IPS DF 4.7 (cell line): ENCODE measurements at regions not wholly inside any gene's neighbourhood (a gene's known extent, or its start where the extent isn't known, plus 50 kb on each side); places are given as distances from the start of the nearest gene placed in this dataset.

Experiments used
- DNase-seq: peaks from one replicate; pipeline ENCODE4 v3.0.0-alpha.2; 2013; ENCODE audit warnings: low spot score; ENCODE audit errors: extremely low read depth

DNA sequence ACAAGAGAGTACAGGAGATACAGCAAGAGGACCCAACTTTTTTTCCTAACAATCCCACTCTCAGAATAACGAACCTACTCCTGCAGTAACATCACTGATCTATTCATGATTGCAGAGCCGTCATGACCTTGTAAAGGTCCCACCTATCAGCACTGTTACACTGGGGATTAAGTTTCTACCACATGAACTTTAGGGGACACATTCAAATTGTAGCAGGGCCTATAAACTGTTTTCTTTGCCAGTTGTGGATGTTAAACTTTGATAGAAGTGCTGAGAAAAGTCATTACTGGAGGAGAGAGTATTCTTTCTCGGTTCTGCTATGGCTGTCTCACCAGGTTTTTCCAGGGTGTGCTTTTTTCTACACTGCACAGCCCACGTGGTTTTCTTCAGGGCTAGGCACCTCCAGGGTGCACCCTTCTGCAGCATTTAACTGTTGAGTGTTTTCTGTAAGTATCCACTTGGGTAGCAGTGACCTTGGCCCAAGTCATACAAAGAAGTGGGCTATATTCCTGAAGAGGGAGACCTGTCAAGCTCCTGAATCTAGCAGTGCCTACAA is 131.6 kb upstream of the AHR start:
- no peak for DNase-seq

DNA sequence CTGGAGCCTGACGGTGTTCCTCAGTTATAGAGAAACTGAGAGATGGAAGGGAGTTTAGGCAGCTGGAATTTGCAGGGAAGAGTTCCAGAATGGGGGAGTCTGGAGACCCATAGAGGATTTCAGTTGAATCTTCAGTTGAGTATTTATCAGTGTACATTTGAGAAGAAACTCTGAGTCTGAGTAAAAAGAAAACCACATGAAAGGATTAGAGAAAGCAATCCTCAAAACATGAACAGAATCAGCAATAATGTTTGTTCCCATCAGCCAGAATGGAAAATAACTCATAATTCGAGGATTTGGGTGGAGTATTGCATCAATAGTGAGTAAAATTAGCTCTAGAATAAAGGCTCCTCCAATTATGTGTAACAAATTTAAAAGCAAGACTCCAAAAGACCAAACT is 130.0 kb upstream of the AHR start:
- DNase-seq = no peak

DNA sequence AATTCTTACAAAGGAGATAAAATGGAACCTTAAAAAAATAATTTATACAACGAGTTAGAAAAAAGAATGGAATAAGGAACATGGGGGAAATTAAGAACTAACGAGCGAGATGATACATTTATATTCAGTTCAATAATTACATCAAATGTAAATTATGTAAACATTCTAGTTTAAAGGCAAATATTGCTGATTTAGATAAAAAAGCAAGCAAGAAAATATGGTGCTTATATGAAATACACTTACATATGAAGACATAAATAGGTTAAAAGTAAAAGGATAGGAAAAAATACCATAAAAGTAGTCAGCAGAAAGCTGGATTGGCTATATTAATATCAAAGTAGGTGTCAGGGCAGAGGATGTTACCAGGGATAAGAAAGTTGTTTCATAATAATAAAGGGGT is 127.0 kb upstream of the AHR start:
- no peak for DNase-seq

DNA sequence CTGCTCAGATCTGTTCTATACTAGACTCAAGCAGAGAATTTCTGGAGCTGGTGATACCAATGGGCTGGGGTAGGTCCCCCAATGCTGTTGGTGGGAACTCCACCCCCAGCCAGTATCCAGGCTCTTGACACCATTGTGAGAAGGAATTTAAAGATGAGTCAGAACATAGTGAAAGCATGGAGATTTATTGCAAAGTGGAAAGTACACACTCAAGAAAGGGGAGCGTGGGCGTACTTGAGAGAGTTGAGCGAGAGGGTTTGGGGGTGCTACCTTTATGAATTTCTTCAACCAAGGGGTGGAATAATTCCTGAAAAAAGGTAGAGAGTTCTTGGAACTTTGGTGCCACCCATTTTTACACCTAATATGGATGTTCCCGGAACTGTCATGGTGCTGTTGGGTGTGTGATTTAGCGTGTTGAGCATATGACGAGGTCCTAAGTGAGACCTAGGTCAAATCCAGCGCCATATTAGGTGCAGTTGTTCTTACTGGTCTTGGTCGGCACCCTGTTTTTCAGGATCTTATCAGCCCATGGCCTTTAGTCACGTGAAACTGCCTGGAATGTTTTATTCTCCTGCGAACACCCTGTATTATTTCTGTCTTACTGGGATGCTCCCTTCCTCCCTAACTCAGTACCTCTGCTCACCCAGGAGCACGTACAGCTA is 122.0 kb upstream of the AHR start:
- no peak for DNase-seq

DNA sequence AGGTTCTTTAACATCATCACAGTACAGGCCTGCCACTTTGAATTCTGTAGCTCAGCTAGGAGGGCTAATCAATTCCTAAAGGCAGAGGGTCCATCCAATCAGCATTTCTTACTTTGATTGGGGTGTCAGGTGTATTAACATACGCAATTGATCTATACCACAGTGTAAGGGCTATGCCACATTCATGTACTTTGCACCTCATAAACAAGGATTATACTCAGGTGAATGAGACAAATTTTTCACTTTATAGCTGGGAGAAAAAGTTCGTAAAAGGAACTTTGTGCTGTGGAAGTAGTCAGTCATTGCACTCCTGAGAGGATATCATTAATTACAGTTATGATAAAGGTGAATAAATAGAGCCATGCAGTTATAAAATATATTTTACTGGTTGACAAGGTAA is 119.9 kb upstream of the AHR start:
- DNase-seq = no peak

DNA sequence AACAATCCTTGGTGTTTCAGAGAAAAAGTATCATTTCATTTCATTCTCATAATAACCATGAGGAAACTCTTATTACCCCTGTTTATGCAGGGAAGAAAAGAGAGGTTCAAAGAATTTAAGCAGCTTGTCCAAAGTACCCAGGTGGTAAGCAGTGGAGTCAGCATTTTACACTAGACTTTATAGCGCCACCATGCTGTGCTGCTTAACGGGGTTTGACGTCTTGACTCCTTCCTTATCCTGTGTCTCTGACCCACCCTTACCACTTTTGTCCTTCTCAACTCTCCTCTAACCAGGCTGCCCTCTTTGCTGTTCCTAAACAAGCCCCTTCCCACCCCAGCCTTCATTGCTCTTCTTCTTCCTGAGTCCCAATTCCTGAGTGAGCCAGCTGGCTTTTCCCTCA is 117.0 kb upstream of the AHR start:
- no peak for DNase-seq

DNA sequence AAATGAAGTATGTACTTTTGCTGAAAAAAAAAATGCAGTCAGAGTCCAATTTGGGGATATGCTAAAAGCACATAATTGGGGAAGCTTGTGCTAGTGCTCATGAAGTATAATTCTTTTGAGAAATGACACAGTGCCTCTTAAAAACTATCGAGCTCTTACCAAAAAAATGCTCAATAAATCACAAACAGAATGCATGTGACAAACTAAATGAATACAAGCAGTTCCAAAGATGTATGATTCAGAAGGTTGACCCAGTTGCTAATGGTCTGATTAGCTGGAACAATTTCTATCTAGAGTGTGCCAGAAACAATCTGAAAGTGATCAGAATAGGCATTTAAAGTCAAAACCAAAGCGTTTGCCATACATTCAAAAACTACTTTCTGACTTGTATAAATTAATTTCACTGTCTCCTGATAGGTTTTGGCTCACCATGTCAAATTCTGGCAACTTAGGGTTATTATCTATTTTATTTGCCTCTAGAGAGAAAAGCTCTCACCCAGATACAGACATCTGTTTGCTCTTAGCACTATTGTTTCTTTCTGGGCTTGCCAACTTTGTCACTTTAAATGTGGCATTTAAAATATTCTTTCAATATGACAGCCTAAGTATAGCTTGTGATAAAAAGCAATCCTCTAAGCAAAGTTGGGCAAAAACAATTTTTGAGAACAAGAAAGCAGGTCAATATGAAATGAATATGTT is 114.7 kb upstream of the AHR start:
- DNase-seq = no peak

DNA sequence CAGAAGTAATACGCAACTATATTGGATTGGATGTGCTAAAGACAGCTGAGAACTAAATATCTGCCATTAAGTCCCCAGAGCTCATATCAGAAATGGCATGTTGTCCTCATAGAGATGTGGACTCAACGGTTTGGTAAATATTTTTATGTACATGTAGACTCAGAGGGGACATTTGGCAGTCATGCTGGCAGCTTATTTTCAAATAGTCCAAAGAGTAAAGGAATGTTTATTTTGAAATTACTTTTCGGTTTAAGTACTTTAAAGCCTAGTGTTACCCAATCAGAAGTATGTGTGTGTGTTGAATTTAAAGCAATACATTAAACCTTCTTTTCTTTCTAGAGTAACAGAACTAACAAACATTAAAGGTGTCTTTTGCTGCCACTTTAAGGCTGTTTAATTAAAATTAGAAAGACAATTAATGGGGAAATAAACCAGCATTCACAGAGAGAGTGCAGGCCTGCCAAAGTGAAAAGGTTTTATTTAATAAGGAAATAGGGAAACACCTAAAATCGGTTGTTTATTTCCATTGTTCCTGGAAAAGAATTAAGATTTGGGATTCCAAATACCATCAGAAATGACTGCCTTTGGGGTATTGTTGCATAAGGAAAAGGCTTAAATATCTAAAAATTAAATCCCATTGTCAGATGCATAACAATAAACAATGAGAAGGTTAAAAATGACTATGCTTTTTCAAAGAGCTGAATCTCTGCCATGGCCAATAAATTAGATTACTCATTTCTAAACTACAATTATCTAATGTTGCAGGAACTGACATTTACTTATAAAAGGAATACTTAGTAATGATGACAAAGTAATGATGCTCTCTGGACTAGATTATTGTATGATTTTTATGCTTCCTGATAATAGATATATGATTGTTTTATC is 113.4 kb upstream of the AHR start:
- no peak for DNase-seq

DNA sequence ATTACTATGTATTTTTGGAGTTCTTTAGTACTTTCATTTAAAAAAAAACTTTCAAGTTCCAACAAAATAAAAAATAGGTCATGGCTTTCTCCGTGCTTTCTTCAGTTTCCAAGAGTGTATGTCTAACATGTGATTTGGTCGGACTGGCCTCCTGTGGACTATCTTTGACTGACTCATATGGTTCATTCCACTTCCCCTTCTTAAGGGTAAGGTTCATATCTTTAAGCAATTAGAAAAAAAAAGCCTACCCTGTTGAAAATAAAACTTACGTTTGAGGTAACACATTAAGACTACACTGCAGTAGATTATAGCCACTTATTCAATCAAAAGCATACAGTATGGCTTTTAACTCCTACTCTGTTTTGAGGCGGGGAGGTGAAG is 112.8 kb upstream of the AHR start:
- no peak for DNase-seq

DNA sequence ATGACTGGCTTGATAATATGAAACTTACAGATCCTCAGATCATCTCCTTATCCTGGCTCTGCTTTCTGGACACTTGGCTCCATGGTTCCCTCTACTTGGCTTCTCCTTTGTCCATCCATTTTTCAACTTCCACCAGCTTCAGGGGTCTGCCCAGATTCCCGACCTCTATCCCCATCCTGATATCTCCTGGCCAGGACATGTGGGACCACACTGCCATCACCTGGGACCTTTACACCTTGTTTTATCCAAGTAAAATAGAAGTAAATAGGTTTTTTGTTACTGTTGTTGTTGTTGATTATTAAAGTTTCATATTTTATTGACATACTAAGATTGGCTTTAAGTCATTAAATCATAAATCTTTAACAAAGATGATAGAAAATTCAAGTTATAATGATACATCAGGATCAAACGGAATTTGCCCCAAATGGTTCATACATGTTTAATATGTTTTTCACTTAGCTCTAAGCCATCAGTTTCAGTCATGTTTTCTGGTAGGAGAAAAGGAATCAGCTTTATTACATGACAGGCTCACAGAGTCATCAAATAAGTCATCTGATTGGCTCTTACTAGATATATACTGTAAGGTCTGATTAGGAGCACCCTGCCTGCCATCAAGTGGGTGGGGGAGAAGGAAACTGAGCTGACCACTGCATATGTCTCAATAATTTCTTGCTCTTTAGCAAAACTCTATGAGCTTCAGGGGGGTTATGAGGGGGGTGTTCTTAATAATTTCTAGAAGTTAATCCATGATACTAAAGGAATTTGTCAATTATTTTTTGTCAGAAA is 111.5 kb upstream of the AHR start:
- DNase-seq = no peak

DNA sequence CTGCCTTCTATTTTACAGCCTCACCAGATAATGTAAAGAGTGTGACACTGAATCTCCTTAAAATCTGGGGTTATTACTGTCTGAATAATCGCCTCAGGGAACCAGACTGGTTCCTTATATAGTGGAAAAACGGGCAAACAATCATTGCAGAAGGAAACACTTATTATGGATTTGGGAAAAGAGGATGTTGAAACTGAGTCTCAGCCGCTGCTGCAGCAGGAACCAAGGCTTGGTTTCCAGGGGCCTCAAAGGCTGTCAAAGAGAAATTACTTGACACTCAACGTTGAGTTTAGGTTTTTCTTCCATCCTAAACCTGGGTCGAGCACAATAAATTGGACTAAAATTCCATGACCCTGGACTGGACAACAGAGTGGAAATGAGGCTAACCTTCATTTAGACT is 103.8 kb upstream of the AHR start:
- no peak for DNase-seq

DNA sequence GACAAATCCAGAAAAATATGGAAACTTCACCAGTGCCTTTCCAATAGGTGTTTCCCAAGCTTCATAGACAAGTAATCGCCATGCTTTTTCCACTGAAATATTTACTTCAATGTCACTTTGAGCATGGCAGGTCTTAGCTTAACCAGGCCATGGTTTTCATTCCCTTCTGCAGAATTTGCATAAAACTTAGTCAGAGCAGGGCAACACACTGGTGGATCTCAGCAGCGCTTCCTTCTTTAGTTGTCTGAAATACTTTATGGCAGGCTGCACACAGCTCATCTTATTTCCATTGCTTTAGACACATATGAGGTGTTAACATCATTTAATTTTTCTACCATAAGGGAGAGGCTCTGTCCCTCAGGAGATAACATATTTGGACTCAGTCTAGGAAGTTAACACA is 102.9 kb upstream of the AHR start:
- DNase-seq = no peak

DNA sequence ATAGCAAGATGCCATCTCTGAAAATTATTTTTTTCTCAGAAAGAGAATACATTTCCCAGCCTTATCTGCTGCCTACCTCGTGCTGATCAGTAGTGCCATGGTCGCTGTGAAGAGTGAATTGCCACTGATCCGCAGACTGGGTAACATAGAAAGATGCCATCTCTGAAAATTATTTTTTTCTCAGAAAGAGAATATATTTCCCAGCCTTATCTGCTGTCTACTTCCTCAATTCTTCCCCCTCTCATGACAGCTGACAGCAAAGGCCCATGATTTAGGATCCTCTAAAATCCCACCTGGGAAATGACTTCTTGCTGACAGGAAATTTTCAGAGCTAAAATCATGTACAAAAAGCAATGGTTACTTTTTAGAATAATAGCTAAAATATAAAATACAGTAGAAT is 92.5 kb upstream of the AHR start:
- no peak for DNase-seq

DNA sequence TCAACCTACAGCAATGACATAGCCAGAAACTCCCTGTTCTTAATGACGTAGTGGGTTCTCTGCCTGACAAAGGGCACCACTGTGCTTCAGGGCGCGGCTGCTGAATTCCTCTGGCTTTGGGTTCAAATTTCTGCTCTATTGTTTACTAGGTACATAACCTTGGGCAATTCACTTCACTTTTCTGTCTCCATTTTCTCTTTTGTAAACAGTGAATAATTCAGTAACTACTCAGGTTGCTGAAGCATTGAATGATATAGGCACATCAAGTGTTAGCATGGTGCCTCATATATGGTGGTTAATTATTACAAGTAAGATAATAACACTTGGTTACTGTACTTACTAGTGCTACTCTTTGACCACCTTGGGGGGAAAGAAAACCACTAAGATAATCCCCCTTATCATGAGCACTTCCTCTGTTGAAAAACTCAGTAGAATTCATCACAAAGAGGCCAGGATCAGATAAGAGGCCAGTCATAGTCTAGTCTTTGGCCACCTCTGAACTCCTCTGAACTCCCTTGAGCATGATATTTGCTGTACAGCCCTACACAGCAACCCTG is 92.0 kb upstream of the AHR start:
- DNase-seq = no peak

DNA sequence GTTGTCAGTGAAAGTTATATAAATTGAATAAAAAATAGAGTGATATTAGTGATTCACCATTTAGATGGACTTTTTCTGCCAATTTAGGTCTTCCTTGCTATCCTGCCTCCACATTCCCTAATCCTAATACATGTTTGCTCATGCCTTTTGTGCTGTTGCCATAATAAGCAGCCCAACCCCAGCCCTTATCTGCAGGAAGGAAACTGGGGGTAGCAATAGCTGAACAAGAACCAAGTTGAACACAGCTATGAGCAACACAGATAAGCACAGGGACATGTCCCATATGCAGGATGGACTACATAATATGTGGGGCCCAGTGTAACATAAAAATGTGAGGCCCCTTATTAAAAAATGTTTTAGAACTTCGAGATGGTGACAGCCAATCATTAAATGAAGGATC is 91.2 kb upstream of the AHR start:
- no peak for DNase-seq

DNA sequence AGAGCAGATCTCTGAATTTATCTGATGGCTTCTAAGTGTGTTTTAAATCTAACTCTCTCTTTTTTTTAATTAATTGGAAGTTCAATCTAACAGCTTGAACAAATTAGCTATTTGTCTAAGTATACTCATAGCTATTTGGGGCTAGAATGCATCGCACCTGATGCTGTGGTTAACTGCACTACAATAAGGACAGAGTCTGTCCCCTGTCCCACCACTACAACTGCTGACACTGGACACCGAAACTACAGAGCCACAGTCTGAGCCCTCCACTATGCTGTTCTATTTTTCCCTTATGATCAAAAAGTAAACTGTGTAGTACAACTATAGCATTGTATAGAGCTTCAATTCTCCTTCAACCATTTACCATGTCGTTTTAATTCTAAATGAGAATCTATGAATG is 89.4 kb upstream of the AHR start:
- no peak for DNase-seq

DNA sequence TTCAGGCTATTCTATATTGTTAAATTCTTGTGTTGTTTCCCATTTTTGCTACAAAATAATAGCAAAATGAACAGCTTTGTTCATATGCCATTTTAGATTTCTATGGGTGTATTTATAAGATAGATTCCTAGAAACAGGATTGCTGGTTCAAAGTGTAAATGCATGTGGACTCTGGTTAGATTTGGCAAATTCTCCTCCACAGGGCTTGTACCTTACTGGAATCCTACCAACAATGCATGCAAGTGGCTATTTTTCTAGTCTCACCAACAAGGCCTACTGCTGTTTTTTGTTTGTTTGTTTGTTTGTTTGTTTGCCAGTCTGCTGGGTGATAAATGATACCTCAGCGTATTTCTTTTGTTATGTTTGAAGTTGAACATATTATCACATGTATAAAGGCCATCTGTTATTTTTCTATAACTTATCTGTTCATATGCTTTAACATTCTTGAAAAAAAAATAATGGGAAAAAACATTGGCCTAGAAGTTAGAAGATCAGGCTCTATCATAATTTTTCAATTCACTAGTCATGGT is 87.1 kb upstream of the AHR start:
- DNase-seq = no peak

DNA sequence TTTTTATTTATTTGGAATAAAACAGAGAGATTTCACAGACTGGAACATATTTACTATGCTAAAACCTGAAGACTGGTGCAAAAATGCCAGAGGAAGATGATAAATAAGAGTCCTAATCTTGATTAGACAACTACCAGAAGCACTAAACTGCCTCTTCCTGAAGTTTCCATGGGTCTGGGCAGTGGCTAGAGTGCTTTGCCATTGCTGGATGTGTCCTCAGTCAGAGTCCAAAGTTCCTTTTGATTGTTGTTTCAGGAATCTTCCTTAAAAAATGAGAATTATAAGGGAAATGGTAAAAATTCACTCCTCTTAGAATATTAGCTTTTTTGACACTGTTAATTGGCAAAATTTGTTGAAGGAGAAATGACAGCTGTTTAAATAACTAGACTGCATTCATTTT is 86.3 kb upstream of the AHR start:
- no peak for DNase-seq

DNA sequence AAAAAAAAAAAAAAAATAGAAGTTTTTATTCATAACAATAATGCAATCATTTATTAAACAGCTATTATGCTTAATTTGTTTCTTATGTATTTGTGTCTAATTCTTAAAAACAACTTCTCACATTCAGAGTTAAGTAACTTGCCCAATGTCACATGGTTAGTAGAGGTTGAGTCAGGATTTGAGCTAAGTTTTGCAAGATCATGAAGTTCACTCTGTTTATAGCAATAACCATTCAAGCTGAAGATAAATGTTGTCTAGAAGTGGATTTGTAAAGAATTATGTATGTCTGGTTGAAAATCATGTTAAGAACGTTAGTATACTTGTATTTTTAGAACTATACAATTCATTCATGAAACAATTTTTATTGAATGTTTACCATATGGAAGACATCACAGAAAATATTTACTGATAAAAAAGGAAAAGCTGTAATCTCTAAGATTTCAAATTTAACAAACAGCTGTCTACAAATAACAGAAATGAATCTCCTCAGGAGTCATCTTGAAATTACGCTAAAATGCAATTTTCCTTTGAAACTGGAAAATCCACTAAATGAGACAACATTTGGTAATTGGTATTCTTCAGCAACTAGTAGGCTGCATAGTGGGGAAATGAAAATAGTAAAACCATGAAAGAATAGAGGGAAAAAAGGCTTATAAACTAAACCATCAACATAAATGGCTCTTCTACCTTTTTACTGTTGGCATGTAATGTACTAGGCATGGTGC is 70.5 kb upstream of the AHR start:
- no peak for DNase-seq

DNA sequence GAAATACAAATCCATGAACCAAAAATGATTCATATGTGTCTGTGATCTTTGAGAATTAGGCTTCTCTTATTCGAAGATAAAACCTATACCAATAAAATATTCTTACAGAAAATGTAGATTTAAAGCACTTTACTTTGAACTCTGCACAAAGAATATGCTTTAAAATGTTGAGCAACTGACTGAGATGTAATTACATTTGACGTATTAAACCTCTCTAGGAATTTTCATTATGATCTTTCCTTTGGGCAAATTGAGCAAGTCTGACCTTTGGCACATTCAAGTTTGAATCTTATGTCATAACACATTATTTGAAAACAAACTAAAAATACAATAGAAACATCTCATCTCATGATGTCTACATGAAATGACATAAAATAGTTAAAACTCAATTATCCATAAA is 69.2 kb upstream of the AHR start:
- DNase-seq = no peak
